CD4-positive, alpha-beta memory T cell (primary cell): ENCODE measurements at regions not wholly inside any gene's neighbourhood (a gene's known extent, or its start where the extent isn't known, plus 50 kb on each side); places are given as distances from the start of the nearest gene placed in this dataset.

Experiments
- CTCF ChIA-PET: fragments of 350-600 bp; sonication (Branson Sonifier 250); formaldehyde crosslinking; loops from one replicate; lab custom pipeline; 2021; ENCODE audit warnings: inconsistent platforms; ENCODE audit not compliant: partially characterized antibody; lab: Charles Lee
- POLR2A ChIA-PET: fragments of 350-600 bp; sonication (Branson Sonifier 250); formaldehyde crosslinking; loops from one replicate; lab custom pipeline; 2021; ENCODE audit not compliant: partially characterized antibody; lab: Charles Lee
- DNase-seq, 5 donors: peaks; one replicate each; pipeline versions ENCODE4 v3.0.0 to v3.0.0-alpha.2; 2020 to 2022; ENCODE audit warnings: mixed read lengths in 1 of 5
- H3K27ac ChIP-seq: one replicate; pipeline ENCODE4 v1.7.0; 2013; ENCODE audit warnings: low read depth, low read length
- H3K27me3 ChIP-seq: 2 replicates; pipeline ENCODE4 v1.7.0; 2013; ENCODE audit warnings: mild to moderate bottlenecking, low read length, moderate library complexity; ENCODE audit not compliant: insufficient read depth
- H3K36me3 ChIP-seq: 2 replicates; pipeline ENCODE4 v1.7.0; 2013; ENCODE audit warnings: mild to moderate bottlenecking, low read length, moderate library complexity; ENCODE audit not compliant: insufficient read depth
- H3K4me1 ChIP-seq: 2 replicates; pipeline ENCODE4 v1.7.0; 2013; ENCODE audit warnings: mild to moderate bottlenecking, low read length, moderate library complexity; ENCODE audit not compliant: insufficient read depth
- H3K4me3 ChIP-seq, 2 donors: one replicate each; pipeline ENCODE4 v1.7.0; 2013; ENCODE audit warnings: low read length in 2 of 2, mild to moderate bottlenecking in 1 of 2
- H3K9me3 ChIP-seq, 2 donors: one replicate each; pipeline ENCODE4 v1.7.0; 2013; ENCODE audit warnings: low read length in 2 of 2, control low read depth in 1 of 2; ENCODE audit not compliant: control insufficient read depth in 1 of 2
- H3K27ac Mint-ChIP-seq, 7 donors: one replicate each; pipeline ENCODE4 v1.8.0; 2020 to 2021; ENCODE audit warnings: mixed read lengths in 7 of 7, mild to moderate bottlenecking in 6 of 7, inconsistent platforms in 3 of 7, moderate library complexity in 3 of 7
- H3K27me3 Mint-ChIP-seq, 2 donors: one replicate each; pipeline ENCODE4 v1.8.0; 2020 to 2021; ENCODE audit warnings: mixed read lengths in 2 of 2
- H3K36me3 Mint-ChIP-seq, 2 donors: one replicate each; pipeline ENCODE4 v1.8.0; 2020 to 2021; ENCODE audit warnings: mixed read lengths in 2 of 2, inconsistent platforms in 1 of 2, mild to moderate bottlenecking in 1 of 2
- H3K4me1 Mint-ChIP-seq, 4 donors: one replicate each; pipeline ENCODE4 v1.8.0; 2020 to 2021; ENCODE audit warnings: mixed read lengths in 4 of 4, mild to moderate bottlenecking in 1 of 4
- H3K4me3 Mint-ChIP-seq, 8 donors: one replicate each; pipeline ENCODE4 v1.8.0; 2020 to 2021; ENCODE audit warnings: mixed read lengths in 8 of 8, mild to moderate bottlenecking in 7 of 8, moderate library complexity in 6 of 8, inconsistent platforms in 3 of 8
- H3K9me3 Mint-ChIP-seq, 8 donors: one replicate each; pipeline ENCODE4 v1.8.0; 2020 to 2021; ENCODE audit warnings: mixed read lengths in 8 of 8, mild to moderate bottlenecking in 5 of 8, inconsistent platforms in 3 of 8, moderate library complexity in 1 of 8
- intact Hi-C: fragments of 100-400 bp; cut with micrococcal nuclease; formaldehyde crosslinking; loops from one replicate; pipeline ENCODE4 v1.15.1; 2023

DNA sequence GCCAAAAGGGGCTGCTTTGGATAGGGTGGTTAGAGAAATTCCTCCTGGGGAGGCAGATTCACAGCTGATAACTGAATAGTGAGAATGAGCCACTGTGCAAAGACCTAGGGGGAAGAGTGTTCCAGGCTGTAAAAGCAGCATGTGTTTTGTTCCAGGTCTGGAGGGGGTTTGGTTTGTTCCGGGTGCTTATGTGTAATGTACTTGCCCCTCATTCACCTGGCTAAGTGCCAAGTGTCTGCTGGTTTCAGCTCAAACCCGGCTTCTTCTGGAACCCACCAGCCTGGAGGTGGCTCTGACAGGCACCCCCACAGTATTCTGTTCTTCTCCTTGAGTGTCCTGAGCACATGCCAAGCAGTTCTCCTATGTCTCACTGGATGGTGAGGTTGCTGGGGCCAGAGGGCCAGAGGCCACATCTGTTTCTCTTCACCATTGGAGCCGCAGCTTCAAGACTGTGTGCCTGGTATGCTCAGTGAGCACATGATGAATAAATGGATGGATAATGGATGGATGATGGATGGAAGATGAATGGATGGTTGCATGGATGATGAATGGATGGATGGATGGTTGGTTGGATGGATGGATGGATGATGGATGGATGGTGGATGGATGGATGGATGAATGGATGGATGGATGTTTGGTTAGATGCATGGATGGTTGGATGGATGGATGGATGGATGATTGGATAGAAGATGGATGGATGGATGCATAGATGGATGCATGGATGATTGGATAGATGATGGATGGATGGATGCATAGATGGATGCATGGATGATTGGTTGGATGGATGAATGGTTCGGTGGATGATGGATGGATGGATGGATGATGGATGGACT, 227.6 kb downstream of the BMP7 start:
- POLR2A ChIA-PET: no interaction called here
- no peak overlapping the region for H3K27ac Mint-ChIP-seq
- intact Hi-C loops: no loop called here
- H3K27me3 ChIP-seq: no peaks in the 10 kb centered on the region
- peaks cover 1 to 9% of the 10 kb centered on the region in 2 donors for H3K27me3 Mint-ChIP-seq
- H3K36me3 Mint-ChIP-seq: no peaks in the 10 kb centered on the region
- H3K4me3 ChIP-seq: no peak overlapping the region
- CTCF ChIA-PET: no interaction called here
- no peak overlapping the region for H3K4me3 Mint-ChIP-seq
- peaks cover 0 to 8% (median 2%) of the 10 kb centered on the region in 8 donors for H3K9me3 Mint-ChIP-seq
- no peak for DNase-seq
- H3K4me1 ChIP-seq: no peaks in the 10 kb centered on the region
- no peaks in the 10 kb centered on the region for H3K36me3 ChIP-seq
- no peaks in the 10 kb centered on the region for H3K9me3 ChIP-seq
- no peak overlapping the region for H3K27ac ChIP-seq
- H3K4me1 Mint-ChIP-seq: no peaks in the 10 kb centered on the region

DNA sequence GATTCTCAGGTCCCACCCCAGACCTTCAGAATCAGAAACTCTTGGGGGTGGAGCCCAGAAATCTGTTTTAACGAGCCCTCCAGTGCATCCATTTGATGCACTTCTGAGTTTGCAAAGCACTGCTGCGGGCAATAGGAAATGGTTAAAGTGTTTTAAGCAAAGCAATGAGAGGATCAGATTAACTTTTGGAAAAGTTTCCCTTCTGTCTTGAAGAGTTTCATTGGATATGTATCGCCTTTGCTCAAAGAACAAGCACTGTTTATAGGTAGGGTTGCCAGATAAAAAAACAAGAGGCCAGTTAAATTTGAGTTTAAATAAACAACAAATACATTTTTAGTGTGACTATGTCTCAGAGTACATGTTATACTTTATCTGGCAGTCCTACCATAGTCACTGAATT, 226.0 kb downstream of the BMP7 start:
- Mint-ChIP-seq H3K27ac (no peak overlapping the region), H3K4me1 (no peaks in the 10 kb centered on the region), H3K9me3 (peaks cover 0 to 6% (median 0%) of the 10 kb centered on the region in 8 donors), H3K36me3 (no peaks in the 10 kb centered on the region), H3K4me3 (no peak overlapping the region), H3K27me3 (peaks cover 0 to 9% of the 10 kb centered on the region in 2 donors)
- ChIA-PET POLR2A (no interaction called here), CTCF (no interaction called here)
- DNase-seq: no peak
- Histone ChIP-seq H3K27ac (no peak overlapping the region), H3K4me3 (no peak overlapping the region), H3K9me3 (no peaks in the 10 kb centered on the region), H3K4me1 (no peaks in the 10 kb centered on the region), H3K27me3 (no peaks in the 10 kb centered on the region), H3K36me3 (no peaks in the 10 kb centered on the region)
- intact Hi-C loops: no loop called here

DNA sequence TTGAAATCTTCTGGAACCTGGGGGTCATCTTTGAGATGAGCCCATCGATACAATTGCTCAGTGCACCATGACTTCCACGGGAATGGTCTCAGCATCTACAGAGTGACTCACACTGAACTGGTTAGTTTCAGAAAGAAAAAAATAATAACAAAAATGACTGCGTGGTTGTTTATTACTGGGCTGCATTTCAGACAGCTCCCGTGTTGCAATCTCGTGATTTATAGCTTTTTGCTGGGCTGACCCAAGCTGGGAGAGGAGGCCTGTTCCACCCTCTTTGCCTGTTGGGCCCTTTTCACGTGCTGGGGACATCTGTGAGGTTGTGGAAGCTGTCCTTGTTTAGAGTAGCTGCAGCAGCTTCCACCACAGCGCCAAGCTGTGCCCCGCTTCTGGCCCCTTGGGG, 225.5 kb downstream of the BMP7 start:
- Mint-ChIP-seq H3K4me3 (no peak overlapping the region), H3K27ac (no peak overlapping the region), H3K36me3 (no peaks in the 10 kb centered on the region), H3K9me3 (peaks cover 0 to 6% (median 0%) of the 10 kb centered on the region in 8 donors), H3K4me1 (no peaks in the 10 kb centered on the region), H3K27me3 (peaks cover 0 to 7% of the 10 kb centered on the region in 2 donors)
- H3K4me1 ChIP-seq: no peaks in the 10 kb centered on the region
- H3K36me3 ChIP-seq: no peaks in the 10 kb centered on the region
- CTCF ChIA-PET: no interaction called here
- POLR2A ChIA-PET: no interaction called here
- no peak overlapping the region for H3K4me3 ChIP-seq
- H3K9me3 ChIP-seq: no peaks in the 10 kb centered on the region
- H3K27me3 ChIP-seq: no peaks in the 10 kb centered on the region
- no peak overlapping the region for H3K27ac ChIP-seq
- intact Hi-C loops: no loop called here
- DNase-seq: no peak

DNA sequence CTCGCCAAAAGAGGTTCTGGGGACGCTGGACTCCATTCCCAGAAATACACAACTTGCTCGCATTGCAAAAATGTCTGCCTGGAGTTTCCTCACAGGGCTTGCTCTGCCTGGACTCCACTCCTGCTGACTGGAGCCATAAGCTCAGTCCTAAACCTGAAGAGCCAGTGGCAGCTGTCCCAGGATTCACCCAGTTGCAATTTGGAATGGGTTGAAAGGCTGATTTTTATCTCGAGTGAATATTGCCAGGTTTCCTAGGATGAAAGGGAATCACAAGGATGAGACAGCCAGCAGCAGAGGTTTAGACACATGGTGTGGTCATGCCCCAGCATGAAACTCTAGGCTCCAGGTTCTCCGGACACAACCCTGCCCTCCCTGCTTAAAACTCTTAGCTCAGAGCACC, 223.3 kb downstream of the BMP7 start:
- Histone ChIP-seq H3K27ac (no peak overlapping the region), H3K4me3 (no peak overlapping the region), H3K36me3 (no peaks in the 10 kb centered on the region), H3K27me3 (no peaks in the 10 kb centered on the region), H3K9me3 (no peaks in the 10 kb centered on the region), H3K4me1 (no peaks in the 10 kb centered on the region)
- Mint-ChIP-seq H3K9me3 (no peaks in the 10 kb centered on the region), H3K4me1 (no peaks in the 10 kb centered on the region), H3K27ac (no peak overlapping the region), H3K27me3 (peaks cover 3% of the 10 kb centered on the region in 2 donors), H3K36me3 (no peaks in the 10 kb centered on the region), H3K4me3 (no peak overlapping the region)
- no peak for DNase-seq
- intact Hi-C loops: no loop called here
- CTCF ChIA-PET: no interaction called here
- POLR2A ChIA-PET: no interaction called here

DNA sequence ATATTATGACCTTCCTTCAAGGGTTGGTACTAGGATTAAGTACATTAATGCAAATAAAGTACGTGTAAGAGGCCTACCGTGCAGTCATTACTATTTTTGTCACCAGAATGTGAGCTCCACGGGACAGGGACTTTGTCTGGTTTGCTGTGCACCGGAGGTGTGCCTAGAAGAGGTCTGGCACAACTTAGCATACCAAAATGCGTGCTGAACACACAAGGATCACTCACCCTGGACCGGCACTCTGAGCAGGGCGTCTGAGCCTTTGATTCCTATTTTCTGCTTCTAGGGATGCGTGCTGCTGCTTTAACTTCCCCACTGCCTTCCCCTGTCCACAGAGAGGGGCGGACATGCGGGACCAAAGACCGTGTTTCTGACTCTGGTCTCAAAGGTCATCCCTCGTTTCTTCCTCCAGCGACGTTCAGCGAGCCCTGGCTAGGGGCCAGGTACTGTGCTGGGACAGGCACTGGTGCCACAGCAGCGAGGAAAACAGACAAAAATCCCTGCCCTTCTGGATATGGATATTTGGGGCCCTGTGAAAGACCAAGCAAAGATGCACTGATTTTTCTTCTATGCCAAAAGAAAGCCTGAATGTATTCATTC, 222.7 kb downstream of the BMP7 start:
- H3K27ac Mint-ChIP-seq: no peak overlapping the region
- ChIA-PET CTCF (no interaction called here), POLR2A (no interaction called here)
- Histone ChIP-seq H3K4me3 (no peak overlapping the region), H3K36me3 (no peaks in the 10 kb centered on the region), H3K27me3 (no peaks in the 10 kb centered on the region), H3K4me1 (no peaks in the 10 kb centered on the region), H3K27ac (no peak overlapping the region), H3K9me3 (no peaks in the 10 kb centered on the region)
- H3K4me1 Mint-ChIP-seq: no peaks in the 10 kb centered on the region
- H3K36me3 Mint-ChIP-seq: no peaks in the 10 kb centered on the region
- peaks cover 3% of the 10 kb centered on the region in 2 donors for H3K27me3 Mint-ChIP-seq
- intact Hi-C loops: no loop called here
- no peak for DNase-seq
- no peaks in the 10 kb centered on the region for H3K9me3 Mint-ChIP-seq
- H3K4me3 Mint-ChIP-seq: no peak overlapping the region

DNA sequence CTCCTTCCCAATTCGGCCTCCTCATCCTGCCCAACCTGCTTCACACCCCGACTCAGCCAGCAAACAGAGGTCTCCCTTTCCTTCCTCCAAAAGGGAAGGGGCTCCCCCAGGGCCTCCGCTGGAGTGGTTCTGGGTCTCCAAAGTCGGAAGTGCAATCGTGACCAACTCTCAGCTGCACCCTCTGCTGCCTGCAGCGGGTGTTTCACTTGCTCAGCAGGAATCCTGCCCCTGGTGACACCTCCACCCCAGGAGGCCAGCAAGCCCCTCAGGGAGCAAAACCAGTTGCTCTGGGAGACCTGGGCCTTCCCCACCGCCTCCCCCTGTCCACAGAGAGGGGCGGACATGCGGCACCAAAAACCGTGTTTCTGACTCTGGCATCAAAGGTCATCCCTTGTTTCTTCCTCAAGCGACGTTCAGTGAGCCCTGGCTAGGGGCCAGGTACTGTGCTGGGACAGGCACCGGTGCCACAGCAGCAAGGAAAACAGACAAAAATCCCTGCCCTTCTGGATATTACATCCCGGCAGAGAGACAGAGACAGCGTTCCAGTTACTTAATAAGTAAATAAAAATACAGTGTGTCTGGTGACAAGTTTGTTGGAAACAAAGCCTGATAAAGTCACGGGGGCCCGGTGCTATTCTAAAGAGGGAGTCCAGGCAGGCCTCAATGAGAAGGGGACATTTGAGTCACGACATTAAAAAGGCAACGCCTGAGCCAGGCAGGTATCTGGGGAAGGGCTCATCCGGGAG, 219.0 kb downstream of the BMP7 start:
- Histone ChIP-seq H3K36me3 (no peaks in the 10 kb centered on the region), H3K27me3 (no peaks in the 10 kb centered on the region), H3K27ac (no peak overlapping the region), H3K9me3 (no peaks in the 10 kb centered on the region), H3K4me3 (no peak overlapping the region), H3K4me1 (no peaks in the 10 kb centered on the region)
- Mint-ChIP-seq H3K9me3 (no peaks in the 10 kb centered on the region), H3K27ac (no peak overlapping the region), H3K4me3 (no peak overlapping the region), H3K36me3 (no peaks in the 10 kb centered on the region), H3K27me3 (peaks cover 3% of the 10 kb centered on the region in 2 donors), H3K4me1 (no peaks in the 10 kb centered on the region)
- intact Hi-C loops: no loop called here
- DNase-seq: no peak
- CTCF ChIA-PET: no interaction called here
- POLR2A ChIA-PET: no interaction called here

DNA sequence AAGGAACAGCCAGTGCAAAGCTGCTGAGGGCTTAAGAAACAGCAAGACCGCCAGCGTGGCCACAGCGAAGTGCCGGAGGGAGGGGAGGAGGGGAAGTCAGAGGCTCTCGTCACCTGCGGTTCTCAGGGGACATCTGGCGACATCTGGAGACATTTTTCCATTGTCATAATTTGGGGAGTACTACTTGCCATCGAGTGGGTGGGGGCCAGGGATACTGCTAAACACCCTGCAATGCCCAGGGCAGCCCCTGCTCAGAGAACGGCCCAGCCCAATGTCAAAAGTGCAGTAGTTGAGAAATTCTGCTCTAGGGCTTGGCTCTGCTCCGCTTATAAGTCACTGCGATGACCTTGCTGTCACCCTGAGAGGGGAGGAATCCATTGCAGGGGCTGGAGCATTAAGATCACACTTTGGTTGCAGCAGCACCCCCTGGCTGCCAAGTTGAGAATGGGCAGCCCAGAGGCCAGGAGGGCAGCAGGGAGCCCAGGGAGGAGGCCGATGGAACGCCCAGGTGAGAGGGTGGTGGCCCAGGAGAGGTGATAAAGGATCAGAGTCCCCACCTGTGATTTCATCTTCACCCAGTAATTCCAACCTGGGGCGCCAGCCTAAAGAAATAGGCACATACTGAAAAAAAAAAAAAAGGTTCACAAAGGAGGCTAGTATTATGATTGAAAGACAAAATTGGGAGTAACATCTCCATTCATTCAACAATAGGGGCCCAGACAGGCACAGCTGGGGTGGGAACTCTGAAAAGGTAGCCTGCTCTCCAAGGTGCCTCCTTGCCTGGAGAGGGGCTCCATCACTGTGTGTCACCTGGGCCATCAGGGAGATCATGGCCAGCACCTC, 218.2 kb downstream of the BMP7 start:
- ChIA-PET POLR2A (no interaction called here), CTCF (no interaction called here)
- Mint-ChIP-seq H3K4me1 (no peaks in the 10 kb centered on the region), H3K9me3 (peaks cover 0 to 3% (median 0%) of the 10 kb centered on the region in 8 donors), H3K36me3 (no peaks in the 10 kb centered on the region), H3K27me3 (peaks cover 3% of the 10 kb centered on the region in 2 donors), H3K27ac (no peak overlapping the region), H3K4me3 (no peak overlapping the region)
- intact Hi-C loops: no loop called here
- no peaks in the 10 kb centered on the region for H3K4me1 ChIP-seq
- no peaks in the 10 kb centered on the region for H3K27me3 ChIP-seq
- peak in 1 of 5 donors; percentile 2 for DNase-seq
- no peaks in the 10 kb centered on the region for H3K9me3 ChIP-seq
- H3K4me3 ChIP-seq: no peak overlapping the region
- no peak overlapping the region for H3K27ac ChIP-seq
- no peaks in the 10 kb centered on the region for H3K36me3 ChIP-seq
